HEK293 (cell line): ENCODE measurements at regions not wholly inside any gene's neighbourhood (a gene's known extent, or its start where the extent isn't known, plus 50 kb on each side); places are given as distances from the start of the nearest gene placed in this dataset.

Source experiments
- IKZF3 ChIP-seq: fragments of 450-650 bp; IDR thresholded peaks from 2 replicates; pipeline ENCODE4 v1.5.0; 2018; ENCODE audit warnings: missing biosample characterization, mild to moderate bottlenecking, missing genetic modification characterization, moderate library complexity
- KLF1 ChIP-seq: fragments of 450-650 bp; formaldehyde crosslinking; IDR thresholded peaks from 2 replicates; pipeline ENCODE4 v1.5.1; 2016; ENCODE audit warnings: missing biosample characterization, missing genetic modification characterization
- KLF10 ChIP-seq: fragments of 450-650 bp; IDR thresholded peaks from 2 replicates; pipeline ENCODE4 v1.5.1; 2018; ENCODE audit warnings: missing biosample characterization, mild to moderate bottlenecking, missing genetic modification characterization
- SCRT1 ChIP-seq: fragments of 450-650 bp; formaldehyde crosslinking; IDR thresholded peaks from 2 replicates; pipeline ENCODE4 v1.5.1; 2016; ENCODE audit warnings: missing biosample characterization, missing genetic modification characterization, borderline replicate concordance
- SETDB1 ChIP-seq: IDR thresholded peaks from one replicate; pipeline ENCODE4 v1.6.1; 2017; ENCODE audit warnings: mild to moderate bottlenecking, low read length, moderate library complexity, mixed read lengths; ENCODE audit not compliant: insufficient read length
- WT1 ChIP-seq: fragments of 450-650 bp; formaldehyde crosslinking; IDR thresholded peaks from 2 replicates; pipeline ENCODE4 v1.5.1; 2016; ENCODE audit warnings: missing biosample characterization, missing genetic modification characterization
- YY1 ChIP-seq: fragments of 450-650 bp; formaldehyde crosslinking; IDR thresholded peaks from 2 replicates; pipeline ENCODE4 v1.5.1; 2018; ENCODE audit warnings: missing biosample characterization, missing genetic modification characterization
- ZBTB8A ChIP-seq: fragments of 450-650 bp; formaldehyde crosslinking; IDR thresholded peaks from 2 replicates; pipeline ENCODE4 v1.5.1; 2016; ENCODE audit warnings: missing biosample characterization, missing genetic modification characterization
- ZFP3 ChIP-seq: fragments of 450-650 bp; formaldehyde crosslinking; IDR thresholded peaks from 2 replicates; pipeline ENCODE4 v1.5.1; 2016; ENCODE audit warnings: low read depth, missing biosample characterization, missing genetic modification characterization
- ZNF501 ChIP-seq: fragments of 450-650 bp; formaldehyde crosslinking; IDR thresholded peaks from 2 replicates; pipeline ENCODE4 v1.5.1; 2016; ENCODE audit warnings: missing biosample characterization, missing genetic modification characterization
- ZNF624 ChIP-seq: fragments of 450-650 bp; formaldehyde crosslinking; IDR thresholded peaks from 2 replicates; pipeline ENCODE4 v1.5.1; 2017; ENCODE audit warnings: missing biosample characterization, missing genetic modification characterization
- ZNF626 ChIP-seq: fragments of 450-650 bp; sonication (Bioruptor Pico); formaldehyde crosslinking; IDR thresholded peaks from 2 replicates; pipeline ENCODE4 v1.5.1; 2018; ENCODE audit warnings: missing biosample characterization, missing genetic modification characterization, inconsistent platforms
- ZXDB ChIP-seq: fragments of 450-650 bp; formaldehyde crosslinking; IDR thresholded peaks from 2 replicates; pipeline ENCODE4 v1.5.1; 2016; ENCODE audit warnings: missing biosample characterization, missing genetic modification characterization
- TF ChIP-seq, protein P1 (sequence below): fragments of 450-650 bp; formaldehyde crosslinking; conservative IDR thresholded peaks from 2 replicates; pipeline ENCODE4 v1.5.1; 2016; ENCODE audit warnings: low read depth, missing biosample characterization, missing genetic modification characterization
- TF ChIP-seq, protein P2 (sequence below): fragments of 450-650 bp; formaldehyde crosslinking; IDR thresholded peaks from 2 replicates; pipeline ENCODE4 v1.5.1; 2016; ENCODE audit warnings: missing biosample characterization, missing genetic modification characterization
- TF ChIP-seq, protein P3 (sequence below): fragments of 450-650 bp; formaldehyde crosslinking; IDR thresholded peaks from 2 replicates; pipeline ENCODE4 v1.5.1; 2016; ENCODE audit warnings: missing biosample characterization, missing genetic modification characterization
- TF ChIP-seq, protein P4 (sequence below): fragments of 450-650 bp; formaldehyde crosslinking; IDR thresholded peaks from 2 replicates; pipeline ENCODE4 v1.5.1; 2016; ENCODE audit warnings: missing biosample characterization, missing genetic modification characterization
- TF ChIP-seq, protein P5 (sequence below): fragments of 450-650 bp; formaldehyde crosslinking; IDR thresholded peaks from 2 replicates; pipeline ENCODE4 v1.5.1; 2016; ENCODE audit warnings: missing biosample characterization, missing genetic modification characterization

DNA sequence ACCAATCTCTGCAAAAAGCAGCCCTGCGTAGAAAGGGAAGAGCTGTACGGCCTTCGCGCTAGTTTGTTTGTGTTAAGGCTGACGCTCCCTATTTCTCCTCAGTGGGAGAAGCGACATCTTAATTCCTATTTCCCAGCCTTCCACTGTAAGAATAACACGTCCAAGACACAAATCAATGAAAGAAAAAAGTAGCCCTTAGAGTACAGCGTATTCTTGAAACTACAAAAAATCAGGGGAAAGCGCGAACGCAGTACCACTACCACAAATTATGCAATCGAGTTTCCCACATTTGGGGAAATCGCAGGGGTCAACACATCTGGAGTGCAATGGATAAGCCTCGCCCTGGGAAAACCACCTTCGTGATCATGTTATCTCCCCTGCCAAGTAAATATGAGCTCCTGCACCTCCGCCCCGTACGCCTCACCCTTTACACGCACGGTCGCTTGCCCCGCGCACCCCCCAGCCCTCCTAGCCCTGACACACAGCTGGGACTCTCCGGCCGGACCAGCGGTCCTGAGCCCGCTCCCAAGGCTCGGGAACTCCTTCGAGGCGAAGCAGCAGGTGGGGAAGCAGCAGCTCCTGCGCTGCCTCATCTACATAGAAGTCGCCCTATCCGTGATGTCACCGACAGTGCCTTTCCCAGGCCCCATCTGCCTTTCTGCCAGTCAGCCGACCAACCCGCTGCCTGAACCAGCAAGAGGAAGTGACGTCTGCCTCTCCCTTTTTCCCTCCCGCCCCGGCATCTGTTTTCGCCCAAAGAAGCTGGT is 94.7 kb downstream of the PPIAL4G start (continued):
- TF ChIP-seq ZFP3 (tag by site-specific recombination) = no peak
- TF ChIP-seq ZBTB8A = peak; percentile 89
- TF ChIP-seq SETDB1 = peak; percentile 28
- TF ChIP-seq, protein P1, sequence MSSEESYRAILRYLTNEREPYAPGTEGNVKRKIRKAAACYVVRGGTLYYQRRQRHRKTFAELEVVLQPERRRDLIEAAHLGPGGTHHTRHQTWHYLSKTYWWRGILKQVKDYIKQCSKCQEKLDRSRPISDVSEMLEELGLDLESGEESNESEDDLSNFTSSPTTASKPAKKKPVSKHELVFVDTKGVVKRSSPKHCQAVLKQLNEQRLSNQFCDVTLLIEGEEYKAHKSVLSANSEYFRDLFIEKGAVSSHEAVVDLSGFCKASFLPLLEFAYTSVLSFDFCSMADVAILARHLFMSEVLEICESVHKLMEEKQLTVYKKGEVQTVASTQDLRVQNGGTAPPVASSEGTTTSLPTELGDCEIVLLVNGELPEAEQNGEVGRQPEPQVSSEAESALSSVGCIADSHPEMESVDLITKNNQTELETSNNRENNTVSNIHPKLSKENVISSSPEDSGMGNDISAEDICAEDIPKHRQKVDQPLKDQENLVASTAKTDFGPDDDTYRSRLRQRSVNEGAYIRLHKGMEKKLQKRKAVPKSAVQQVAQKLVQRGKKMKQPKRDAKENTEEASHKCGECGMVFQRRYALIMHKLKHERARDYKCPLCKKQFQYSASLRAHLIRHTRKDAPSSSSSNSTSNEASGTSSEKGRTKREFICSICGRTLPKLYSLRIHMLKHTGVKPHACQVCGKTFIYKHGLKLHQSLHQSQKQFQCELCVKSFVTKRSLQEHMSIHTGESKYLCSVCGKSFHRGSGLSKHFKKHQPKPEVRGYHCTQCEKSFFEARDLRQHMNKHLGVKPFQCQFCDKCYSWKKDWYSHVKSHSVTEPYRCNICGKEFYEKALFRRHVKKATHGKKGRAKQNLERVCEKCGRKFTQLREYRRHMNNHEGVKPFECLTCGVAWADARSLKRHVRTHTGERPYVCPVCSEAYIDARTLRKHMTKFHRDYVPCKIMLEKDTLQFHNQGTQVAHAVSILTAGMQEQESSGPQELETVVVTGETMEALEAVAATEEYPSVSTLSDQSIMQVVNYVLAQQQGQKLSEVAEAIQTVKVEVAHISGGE (tag by site-specific recombination) = peak; percentile 58
- TF ChIP-seq, protein P2, sequence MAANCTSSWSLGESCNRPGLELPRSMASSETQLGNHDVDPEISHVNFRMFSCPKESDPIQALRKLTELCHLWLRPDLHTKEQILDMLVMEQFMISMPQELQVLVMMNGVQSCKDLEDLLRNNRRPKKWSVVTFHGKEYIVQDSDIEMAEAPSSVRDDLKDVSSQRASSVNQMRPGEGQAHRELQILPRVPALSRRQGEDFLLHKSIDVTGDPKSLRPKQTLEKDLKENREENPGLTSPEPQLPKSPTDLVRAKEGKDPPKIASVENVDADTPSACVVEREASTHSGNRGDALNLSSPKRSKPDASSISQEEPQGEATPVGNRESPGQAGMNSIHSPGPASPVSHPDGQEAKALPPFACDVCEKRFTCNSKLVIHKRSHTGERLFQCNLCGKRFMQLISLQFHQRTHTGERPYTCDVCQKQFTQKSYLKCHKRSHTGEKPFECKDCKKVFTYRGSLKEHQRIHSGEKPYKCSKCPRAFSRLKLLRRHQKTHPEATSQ (tag by site-specific recombination) = peak; percentile 14; the same call in 1 of the 2 replicates
- peak; percentile 76; the same call in 1 of the 2 replicates for TF ChIP-seq KLF1 (tag by site-specific recombination)
- TF ChIP-seq SCRT1 (tag by site-specific recombination) = peak; percentile 88; the same call in 1 of the 2 replicates
- TF ChIP-seq, protein P3, sequence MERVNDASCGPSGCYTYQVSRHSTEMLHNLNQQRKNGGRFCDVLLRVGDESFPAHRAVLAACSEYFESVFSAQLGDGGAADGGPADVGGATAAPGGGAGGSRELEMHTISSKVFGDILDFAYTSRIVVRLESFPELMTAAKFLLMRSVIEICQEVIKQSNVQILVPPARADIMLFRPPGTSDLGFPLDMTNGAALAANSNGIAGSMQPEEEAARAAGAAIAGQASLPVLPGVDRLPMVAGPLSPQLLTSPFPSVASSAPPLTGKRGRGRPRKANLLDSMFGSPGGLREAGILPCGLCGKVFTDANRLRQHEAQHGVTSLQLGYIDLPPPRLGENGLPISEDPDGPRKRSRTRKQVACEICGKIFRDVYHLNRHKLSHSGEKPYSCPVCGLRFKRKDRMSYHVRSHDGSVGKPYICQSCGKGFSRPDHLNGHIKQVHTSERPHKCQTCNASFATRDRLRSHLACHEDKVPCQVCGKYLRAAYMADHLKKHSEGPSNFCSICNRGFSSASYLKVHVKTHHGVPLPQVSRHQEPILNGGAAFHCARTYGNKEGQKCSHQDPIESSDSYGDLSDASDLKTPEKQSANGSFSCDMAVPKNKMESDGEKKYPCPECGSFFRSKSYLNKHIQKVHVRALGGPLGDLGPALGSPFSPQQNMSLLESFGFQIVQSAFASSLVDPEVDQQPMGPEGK = peak; percentile 78
- no peak for TF ChIP-seq ZNF626 (tag by site-specific recombination)
- peak; percentile 60 for TF ChIP-seq KLF10 (tag by site-specific recombination)
- TF ChIP-seq WT1 = 0 out of 2 replicates have a peak, but pooled peaks have one; percentile 9
- peak; percentile 98 for TF ChIP-seq IKZF3 (tag by site-specific recombination)
- TF ChIP-seq YY1 (tag by site-specific recombination) = peak; percentile 54; the same call in 1 of the 2 replicates
- TF ChIP-seq, protein P4, sequence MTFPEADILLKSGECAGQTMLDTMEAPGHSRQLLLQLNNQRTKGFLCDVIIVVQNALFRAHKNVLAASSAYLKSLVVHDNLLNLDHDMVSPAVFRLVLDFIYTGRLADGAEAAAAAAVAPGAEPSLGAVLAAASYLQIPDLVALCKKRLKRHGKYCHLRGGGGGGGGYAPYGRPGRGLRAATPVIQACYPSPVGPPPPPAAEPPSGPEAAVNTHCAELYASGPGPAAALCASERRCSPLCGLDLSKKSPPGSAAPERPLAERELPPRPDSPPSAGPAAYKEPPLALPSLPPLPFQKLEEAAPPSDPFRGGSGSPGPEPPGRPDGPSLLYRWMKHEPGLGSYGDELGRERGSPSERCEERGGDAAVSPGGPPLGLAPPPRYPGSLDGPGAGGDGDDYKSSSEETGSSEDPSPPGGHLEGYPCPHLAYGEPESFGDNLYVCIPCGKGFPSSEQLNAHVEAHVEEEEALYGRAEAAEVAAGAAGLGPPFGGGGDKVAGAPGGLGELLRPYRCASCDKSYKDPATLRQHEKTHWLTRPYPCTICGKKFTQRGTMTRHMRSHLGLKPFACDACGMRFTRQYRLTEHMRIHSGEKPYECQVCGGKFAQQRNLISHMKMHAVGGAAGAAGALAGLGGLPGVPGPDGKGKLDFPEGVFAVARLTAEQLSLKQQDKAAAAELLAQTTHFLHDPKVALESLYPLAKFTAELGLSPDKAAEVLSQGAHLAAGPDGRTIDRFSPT (tag by site-specific recombination) = peak; percentile 79
- peak; percentile 90 for TF ChIP-seq ZXDB (tag by site-specific recombination)
- TF ChIP-seq ZNF501 = peak; percentile 89; the same call in 1 of the 2 replicates
- 0 out of 2 replicates have a peak, but pooled peaks have one; percentile 35 for TF ChIP-seq ZNF624 (tag by site-specific recombination)
- TF ChIP-seq, protein P5, sequence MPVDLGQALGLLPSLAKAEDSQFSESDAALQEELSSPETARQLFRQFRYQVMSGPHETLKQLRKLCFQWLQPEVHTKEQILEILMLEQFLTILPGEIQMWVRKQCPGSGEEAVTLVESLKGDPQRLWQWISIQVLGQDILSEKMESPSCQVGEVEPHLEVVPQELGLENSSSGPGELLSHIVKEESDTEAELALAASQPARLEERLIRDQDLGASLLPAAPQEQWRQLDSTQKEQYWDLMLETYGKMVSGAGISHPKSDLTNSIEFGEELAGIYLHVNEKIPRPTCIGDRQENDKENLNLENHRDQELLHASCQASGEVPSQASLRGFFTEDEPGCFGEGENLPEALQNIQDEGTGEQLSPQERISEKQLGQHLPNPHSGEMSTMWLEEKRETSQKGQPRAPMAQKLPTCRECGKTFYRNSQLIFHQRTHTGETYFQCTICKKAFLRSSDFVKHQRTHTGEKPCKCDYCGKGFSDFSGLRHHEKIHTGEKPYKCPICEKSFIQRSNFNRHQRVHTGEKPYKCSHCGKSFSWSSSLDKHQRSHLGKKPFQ (tag by site-specific recombination) = 0 out of 2 replicates have a peak, but pooled peaks have one; percentile 44
- TF ChIP-seq, all 188 proteins: peak for 70
